ENCODE measurements at regions not wholly inside any gene's neighbourhood (a gene's known extent, or its start where the extent isn't known, plus 50 kb on each side); places are given as distances from the start of the nearest gene placed in this dataset.

GRCh38 chr17:62871291-62871690 lies 63.2 kb upstream of the MARCHF10 start:
- no peak for TF ChIP-seq CTCF (IDR thresholded peaks at IDR 0.05)
- no peak for TF ChIP-seq EZH2 (IDR thresholded peaks at IDR 0.05)
- TF ChIP-seq EZH2phosphoT487 (IDR thresholded peaks at IDR 0.05), result no peak

Data from neural progenitor cell (in vitro differentiated cells).